Type B pancreatic cell (in vitro differentiated cells): ENCODE measurements at regions not wholly inside any gene's neighbourhood (a gene's known extent, or its start where the extent isn't known, plus 50 kb on each side); places are given as distances from the start of the nearest gene placed in this dataset.

ENCODE experiments used
- DNase-seq: peaks from one replicate; pipeline ENCODE4 v3.0.0; 2021; ENCODE audit warnings: mixed read lengths; ENCODE audit not compliant: unreplicated experiment; ENCODE audit errors: extremely low spot score
- H3K27ac Mint-ChIP-seq: 2 replicates; pipeline ENCODE4 v1.8.0; 2021; ENCODE audit warnings: mild to moderate bottlenecking, mixed read lengths
- H3K27me3 Mint-ChIP-seq: 2 replicates; pipeline ENCODE4 v1.8.0; 2021; ENCODE audit warnings: mixed read lengths
- H3K36me3 Mint-ChIP-seq: 2 replicates; pipeline ENCODE4 v1.8.0; 2021; ENCODE audit warnings: mixed read lengths
- H3K4me1 Mint-ChIP-seq: one replicate; pipeline ENCODE4 v1.8.0; 2021; ENCODE audit warnings: mixed read lengths; ENCODE audit not compliant: unreplicated experiment
- H3K4me3 Mint-ChIP-seq: 2 replicates; pipeline ENCODE4 v1.8.0; 2021; ENCODE audit warnings: mild to moderate bottlenecking, mixed read lengths
- H3K9me3 Mint-ChIP-seq: 2 replicates; pipeline ENCODE4 v1.8.0; 2021; ENCODE audit warnings: mixed read lengths
- CTCF ChIP-seq: fragments of 200-600 bp; sonication (generic); conservative IDR thresholded peaks from 2 replicates; pipeline ENCODE4 v1.5.0; 2021; ENCODE audit warnings: antibody characterized with exemption, mild to moderate bottlenecking

- no peak overlapping the region for H3K27ac Mint-ChIP-seq
- no peak for DNase-seq
- H3K27me3 Mint-ChIP-seq, result peaks cover 22% of the 10 kb centered on the region
- H3K36me3 Mint-ChIP-seq, result no peaks in the 10 kb centered on the region
- H3K4me1 Mint-ChIP-seq, result peaks cover 27% of the 10 kb centered on the region
- H3K9me3 Mint-ChIP-seq, result peaks cover 5% of the 10 kb centered on the region
- TF ChIP-seq CTCF, result no peak
- H3K4me3 Mint-ChIP-seq, result no peak overlapping the region
These were observed 282.9 kb downstream of the TSHZ3 start for GRCh38 chr19:31066385-31066784.

GRCh38 chr19:31064491-31064890 is 284.7 kb downstream of the TSHZ3 start:
- TF ChIP-seq CTCF, result no peak
- no peak overlapping the region for H3K4me3 Mint-ChIP-seq
- no peak overlapping the region for H3K27ac Mint-ChIP-seq
- H3K36me3 Mint-ChIP-seq, result no peaks in the 10 kb centered on the region
- no peak for DNase-seq
- H3K27me3 Mint-ChIP-seq, result peaks cover 22% of the 10 kb centered on the region
- peaks cover 9% of the 10 kb centered on the region for H3K4me1 Mint-ChIP-seq
- H3K9me3 Mint-ChIP-seq, result peaks cover 12% of the 10 kb centered on the region

- no peaks in the 10 kb centered on the region for H3K36me3 Mint-ChIP-seq
- peaks cover 16% of the 10 kb centered on the region for H3K27me3 Mint-ChIP-seq
- H3K4me1 Mint-ChIP-seq, result peaks cover 4% of the 10 kb centered on the region
- TF ChIP-seq CTCF, result no peak
- H3K27ac Mint-ChIP-seq, result no peak overlapping the region
- peaks cover 16% of the 10 kb centered on the region for H3K9me3 Mint-ChIP-seq
- DNase-seq, result no peak
- H3K4me3 Mint-ChIP-seq, result no peak overlapping the region
These were observed 290.4 kb downstream of the TSHZ3 start for GRCh38 chr19:31058676-31059340.

GRCh38 chr19:31057476-31057875 is 291.8 kb downstream of the TSHZ3 start:
- H3K27ac Mint-ChIP-seq, result no peak overlapping the region

GRCh38 chr19:31055454-31055853 is 293.8 kb downstream of the TSHZ3 start:
- DNase-seq, result no peak
- Mint-ChIP-seq H3K9me3 (peaks cover 5% of the 10 kb centered on the region), H3K4me1 (peaks cover 4% of the 10 kb centered on the region), H3K27me3 (peaks cover 12% of the 10 kb centered on the region), H3K27ac (no peak overlapping the region), H3K4me3 (no peak overlapping the region), H3K36me3 (no peaks in the 10 kb centered on the region)
- TF ChIP-seq CTCF, result no peak

More at GRCh38 chr19:31057476-31057875, 291.8 kb downstream of the TSHZ3 start:
- H3K4me3 Mint-ChIP-seq, result no peak overlapping the region
- H3K36me3 Mint-ChIP-seq, result no peaks in the 10 kb centered on the region
- H3K27me3 Mint-ChIP-seq, result peaks cover 9% of the 10 kb centered on the region
- no peak for TF ChIP-seq CTCF
- H3K9me3 Mint-ChIP-seq, result peaks cover 11% of the 10 kb centered on the region
- no peak for DNase-seq
- H3K4me1 Mint-ChIP-seq, result peaks cover 4% of the 10 kb centered on the region
